ENCODE measurements at regions not wholly inside any gene's neighbourhood (a gene's known extent, or its start where the extent isn't known, plus 50 kb on each side); places are given as distances from the start of the nearest gene placed in this dataset.

- TF ChIP-seq CTCF (IDR thresholded peaks at IDR 0.05) = no peak
These were observed 356.4 kb upstream of the DDHD1 start for GRCh38 chr14:53509276-53510244.

DNA sequence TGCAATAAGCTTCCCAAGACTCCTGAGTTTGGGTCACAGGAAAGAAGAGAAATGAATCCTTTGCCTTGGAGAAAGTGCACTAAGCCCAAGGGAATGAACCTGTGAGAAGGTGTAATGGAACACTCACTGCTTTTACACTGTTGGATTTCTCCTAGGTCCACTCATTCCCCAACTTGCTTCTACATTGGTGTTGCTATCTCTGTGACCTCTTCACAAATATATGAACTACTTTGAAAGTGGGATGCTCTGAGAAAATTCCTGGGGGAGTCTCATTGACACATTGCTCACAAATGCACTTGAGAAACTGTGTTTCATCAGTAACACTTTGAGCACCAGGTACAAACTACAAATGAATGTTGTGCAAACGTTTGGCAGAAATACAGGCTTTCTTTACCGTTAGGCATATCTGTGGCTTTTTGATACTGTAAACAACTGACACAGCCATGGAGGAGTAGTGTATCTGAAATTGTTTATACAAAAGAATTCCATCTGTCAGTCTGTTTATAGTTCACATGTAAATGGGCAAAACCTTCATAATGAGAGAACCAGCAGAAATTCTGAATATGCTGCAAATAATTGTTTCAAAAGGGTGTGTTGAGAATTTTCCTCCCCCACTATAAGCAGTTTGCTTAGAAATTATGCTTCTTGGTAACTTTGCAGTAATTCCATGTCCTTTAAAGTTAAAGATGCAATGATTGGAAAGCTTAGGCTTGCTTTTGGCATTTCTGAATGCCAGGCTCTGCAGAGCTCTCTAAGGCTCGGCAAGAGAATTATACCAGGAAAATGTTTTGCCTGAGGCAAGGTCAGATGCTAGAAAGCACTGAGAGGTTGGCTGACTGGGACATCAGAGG, 348.5 kb upstream of the DDHD1 start:
- no peak for TF ChIP-seq CTCF (IDR thresholded peaks at IDR 0.05)

- TF ChIP-seq CTCF (IDR thresholded peaks at IDR 0.05) = no peak
These were observed 347.1 kb upstream of the DDHD1 start for GRCh38 chr14:53500191-53500590.

GRCh38 chr14:53496668-53497067, 343.5 kb upstream of the DDHD1 start:
- no peak for TF ChIP-seq CTCF (IDR thresholded peaks at IDR 0.05)

GRCh38 chr14:53495846-53496343, 342.8 kb upstream of the DDHD1 start:
- TF ChIP-seq CTCF (IDR thresholded peaks at IDR 0.05) = no peak

- TF ChIP-seq CTCF (IDR thresholded peaks at IDR 0.05) = no peak
These were observed 341.5 kb upstream of the DDHD1 start for GRCh38 chr14:53494587-53494986.

- no peak for TF ChIP-seq CTCF (IDR thresholded peaks at IDR 0.05)
These were observed 340.7 kb upstream of the DDHD1 start for GRCh38 chr14:53493860-53494259.

Measured in LNCAP (cell line).